GM06990 (cell line): ENCODE measurements at regions not wholly inside any gene's neighbourhood (a gene's known extent, or its start where the extent isn't known, plus 50 kb on each side); places are given as distances from the start of the nearest gene placed in this dataset.

Source experiments
- DNase-seq: peaks from one replicate; pipeline ENCODE4 v3.0.0-alpha.2; 2011; ENCODE audit not compliant: insufficient read length; ENCODE audit errors: extremely low read depth
- H3K27me3 ChIP-seq: replicated peaks from 2 replicates; pipeline ENCODE4 v1.6.0; 2011; ENCODE audit warnings: low read length; ENCODE audit not compliant: control insufficient read depth, insufficient read depth
- H3K36me3 ChIP-seq: 2 replicates; pipeline ENCODE4 v1.5.1; 2011; ENCODE audit warnings: low read length; ENCODE audit not compliant: control insufficient read depth, insufficient read depth
- H3K4me3 ChIP-seq: replicated peaks from 2 replicates; pipeline ENCODE4 v1.5.1; 2011; ENCODE audit warnings: low read depth, mild to moderate bottlenecking, control low read depth, low read length
- TF ChIP-seq, protein P1 (sequence below): IDR thresholded peaks from 2 replicates; pipeline ENCODE4 v1.5.1; 2011; ENCODE audit warnings: low read length, control low read depth, mild to moderate bottlenecking, inconsistent platforms; ENCODE audit not compliant: insufficient read depth, poor library complexity, severe bottlenecking

DNA sequence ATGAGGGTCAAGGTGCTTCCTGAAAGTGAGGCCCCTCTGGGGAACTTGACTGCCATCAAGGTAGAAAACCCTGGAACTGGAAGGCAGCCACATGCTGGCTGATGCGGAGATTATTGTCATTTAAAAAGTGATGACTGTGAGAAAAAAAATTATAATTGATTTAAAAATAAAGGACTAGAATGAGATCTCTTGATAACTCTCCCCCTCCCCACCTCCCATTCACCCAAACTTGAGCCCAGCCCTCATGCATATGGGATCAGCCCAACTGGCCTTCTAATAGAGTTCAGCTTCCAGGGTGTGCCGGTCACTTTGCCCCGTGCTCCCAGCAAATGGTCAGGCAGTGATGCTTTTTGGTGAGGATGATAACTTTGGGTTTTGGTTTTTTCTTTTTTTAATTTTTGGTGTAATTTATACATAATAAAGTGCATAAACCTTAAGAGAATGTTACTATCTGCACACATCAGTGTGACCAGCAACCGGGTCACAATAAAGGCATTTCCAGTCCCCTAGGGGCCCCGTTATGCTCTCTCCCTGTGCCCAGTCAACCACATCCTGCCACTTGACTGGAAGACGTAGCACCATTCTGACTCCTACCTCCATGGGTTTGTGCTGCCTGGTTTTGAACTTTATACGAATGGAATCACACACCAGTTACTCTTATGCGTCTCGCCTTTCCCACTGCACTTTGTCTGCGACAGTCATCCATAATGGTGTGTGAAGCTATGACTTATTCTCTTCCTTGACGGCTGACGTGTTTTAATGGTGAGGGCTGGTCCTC lies 187.9 kb downstream of the USP12 start:
- H3K36me3 ChIP-seq = no peaks in the 10 kb centered on the region
- TF ChIP-seq, protein P1, sequence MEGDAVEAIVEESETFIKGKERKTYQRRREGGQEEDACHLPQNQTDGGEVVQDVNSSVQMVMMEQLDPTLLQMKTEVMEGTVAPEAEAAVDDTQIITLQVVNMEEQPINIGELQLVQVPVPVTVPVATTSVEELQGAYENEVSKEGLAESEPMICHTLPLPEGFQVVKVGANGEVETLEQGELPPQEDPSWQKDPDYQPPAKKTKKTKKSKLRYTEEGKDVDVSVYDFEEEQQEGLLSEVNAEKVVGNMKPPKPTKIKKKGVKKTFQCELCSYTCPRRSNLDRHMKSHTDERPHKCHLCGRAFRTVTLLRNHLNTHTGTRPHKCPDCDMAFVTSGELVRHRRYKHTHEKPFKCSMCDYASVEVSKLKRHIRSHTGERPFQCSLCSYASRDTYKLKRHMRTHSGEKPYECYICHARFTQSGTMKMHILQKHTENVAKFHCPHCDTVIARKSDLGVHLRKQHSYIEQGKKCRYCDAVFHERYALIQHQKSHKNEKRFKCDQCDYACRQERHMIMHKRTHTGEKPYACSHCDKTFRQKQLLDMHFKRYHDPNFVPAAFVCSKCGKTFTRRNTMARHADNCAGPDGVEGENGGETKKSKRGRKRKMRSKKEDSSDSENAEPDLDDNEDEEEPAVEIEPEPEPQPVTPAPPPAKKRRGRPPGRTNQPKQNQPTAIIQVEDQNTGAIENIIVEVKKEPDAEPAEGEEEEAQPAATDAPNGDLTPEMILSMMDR = no peak
- H3K4me3 ChIP-seq = no peak overlapping the region
- no peaks in the 10 kb centered on the region for H3K27me3 ChIP-seq
- DNase-seq = no peak

- no peak overlapping the region for H3K4me3 ChIP-seq
- DNase-seq = no peak
- TF ChIP-seq, protein P1 = no peak
- H3K27me3 ChIP-seq = no peaks in the 10 kb centered on the region
- no peaks in the 10 kb centered on the region for H3K36me3 ChIP-seq
These were observed 191.2 kb downstream of the USP12 start for GRCh38 chr13:26980099-26981031.

DNA sequence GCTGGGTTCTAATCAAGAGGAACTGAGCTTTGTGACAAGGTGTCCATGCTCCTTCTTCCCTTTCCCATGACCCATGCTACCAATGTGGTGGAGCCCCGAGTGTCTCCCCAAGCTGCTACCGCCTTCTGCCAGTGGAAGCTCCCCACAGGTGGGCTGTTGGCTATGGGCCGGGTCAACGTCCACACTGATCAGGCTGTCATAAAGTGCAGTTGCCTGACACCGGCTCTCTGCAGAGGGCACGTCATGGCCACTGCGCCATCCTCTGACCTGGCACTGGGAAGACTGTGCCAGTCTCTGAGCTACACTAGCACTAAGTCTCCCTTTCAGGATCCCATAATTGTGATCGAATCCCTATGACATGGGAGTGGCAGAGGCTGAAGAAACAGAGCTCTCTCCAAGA lies 192.3 kb downstream of the USP12 start:
- no peaks in the 10 kb centered on the region for H3K27me3 ChIP-seq

DNA sequence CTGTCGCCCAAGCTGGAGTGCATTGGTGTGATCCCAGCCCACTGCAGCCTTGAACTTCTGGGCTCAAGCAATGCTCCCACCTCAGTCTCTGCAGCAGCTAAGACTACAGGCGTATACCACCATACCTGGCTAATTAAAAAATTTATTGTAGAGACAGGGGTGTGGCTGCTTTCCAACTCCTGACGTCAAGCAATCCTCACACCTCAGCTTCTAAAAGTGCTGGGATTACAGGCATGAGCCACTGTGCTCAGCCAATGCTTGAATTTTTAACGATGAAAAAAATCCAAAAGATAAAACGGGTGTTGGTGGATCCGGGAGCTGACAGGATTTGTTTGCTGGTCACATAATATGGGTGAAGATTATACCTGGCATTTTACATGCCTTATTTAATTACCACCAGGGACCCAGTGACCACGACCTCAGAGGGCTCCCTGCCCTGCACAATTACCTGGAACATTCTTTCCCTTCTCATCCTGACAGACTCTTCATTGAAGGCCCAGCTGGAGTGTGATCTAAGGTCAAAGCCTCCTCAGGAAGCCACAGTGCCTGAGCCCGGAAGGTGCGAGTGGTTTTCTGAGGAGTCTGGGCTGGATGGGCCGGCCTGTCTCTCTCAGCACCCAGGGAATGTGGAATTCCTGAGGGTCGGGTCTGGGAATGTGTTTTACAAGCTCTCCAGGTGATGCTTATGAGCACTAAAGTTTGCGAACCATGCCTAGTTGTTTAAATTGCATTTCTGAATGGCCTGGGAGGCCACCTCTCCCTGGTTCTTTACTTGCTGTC lies 193.3 kb downstream of the USP12 start:
- no peak for DNase-seq
- Histone ChIP-seq H3K4me3 (no peak overlapping the region), H3K36me3 (no peaks in the 10 kb centered on the region), H3K27me3 (no peaks in the 10 kb centered on the region)
- TF ChIP-seq, protein P1 = no peak

More for the DNA sequence above, 192.3 kb downstream of the USP12 start:
- Histone ChIP-seq H3K36me3 (no peaks in the 10 kb centered on the region), H3K4me3 (no peak overlapping the region)
- DNase-seq = no peak
- TF ChIP-seq, protein P1 = no peak

GRCh38 chr13:26977541-26977940 lies 194.1 kb downstream of the USP12 start:
- Histone ChIP-seq H3K4me3 (no peak overlapping the region), H3K27me3 (no peaks in the 10 kb centered on the region; the same call in 1 of the 2 replicates), H3K36me3 (no peaks in the 10 kb centered on the region)
- TF ChIP-seq, protein P1 = no peak
- DNase-seq = no peak
